ENCODE measurements at regions not wholly inside any gene's neighbourhood (a gene's known extent, or its start where the extent isn't known, plus 50 kb on each side); places are given as distances from the start of the nearest gene placed in this dataset.

DNA sequence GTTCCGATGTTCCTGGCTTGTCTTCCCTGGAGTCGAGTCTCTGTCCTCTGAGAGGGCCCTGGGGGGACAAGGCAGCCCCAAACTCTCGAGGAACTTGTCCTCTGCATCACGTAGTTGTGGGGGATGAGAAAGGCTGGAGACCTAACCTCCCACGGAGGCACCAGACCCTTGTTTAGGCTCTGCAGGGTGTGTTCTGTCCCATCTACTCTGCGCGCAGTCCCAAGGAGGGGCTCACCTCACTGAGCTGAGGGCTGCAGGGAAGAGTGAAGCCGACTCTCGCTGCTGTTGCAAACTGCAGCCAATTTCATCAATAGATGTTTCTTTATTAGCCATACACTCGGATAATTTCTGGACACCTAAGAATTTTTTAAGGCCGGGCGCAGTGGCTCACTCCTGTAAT is 186.7 kb upstream of the ADARB2 start:
- DNase-seq: no peak

GRCh38 chr10:1923586-1923985 is 186.3 kb upstream of the ADARB2 start:
- no peak for DNase-seq

DNA sequence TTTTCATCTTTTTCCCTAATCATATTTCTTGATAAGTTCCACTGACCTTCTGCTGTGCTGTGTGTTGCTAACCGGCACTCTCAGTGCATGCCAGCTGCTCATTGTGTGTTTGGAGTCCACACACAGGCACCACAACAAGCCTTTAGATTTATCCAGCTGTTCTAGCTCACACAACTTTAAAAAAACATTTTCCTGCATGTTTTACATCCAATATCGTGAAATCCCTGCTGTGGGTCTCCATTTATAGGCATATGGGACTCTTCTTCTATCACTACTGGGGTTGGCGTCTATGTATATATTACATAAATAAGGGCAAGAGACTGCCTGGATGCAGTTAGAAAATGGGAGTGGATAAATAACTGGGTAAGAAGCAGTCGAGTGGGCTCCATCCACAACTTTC is 183.6 kb upstream of the ADARB2 start:
- no peak for DNase-seq

GRCh38 chr10:1920127-1920526 is 182.8 kb upstream of the ADARB2 start:
- DNase-seq: no peak

GRCh38 chr10:1911771-1912170 is 174.4 kb upstream of the ADARB2 start:
- no peak for DNase-seq

DNA sequence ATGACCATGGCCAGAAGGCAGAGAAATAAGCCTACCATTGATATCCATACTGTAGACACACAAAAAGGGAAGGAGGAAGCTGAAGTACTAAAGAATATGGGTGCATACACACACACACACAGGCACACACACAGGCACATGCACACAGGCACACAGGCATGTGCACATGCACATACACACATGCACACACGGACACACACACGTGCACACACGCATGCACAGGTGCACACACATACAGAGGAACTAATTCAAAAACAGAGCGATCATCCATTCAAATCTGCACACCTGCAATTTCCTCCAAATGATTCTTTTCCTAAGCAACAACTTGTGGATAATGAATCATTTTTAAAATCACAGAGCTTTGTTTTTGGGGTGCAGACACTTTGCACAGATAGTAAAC is 166.7 kb upstream of the ADARB2 start:
- DNase-seq: no peak

- no peak for DNase-seq
Measured at GRCh38 chr10:1896153-1896552, 158.8 kb upstream of the ADARB2 start.

DNA sequence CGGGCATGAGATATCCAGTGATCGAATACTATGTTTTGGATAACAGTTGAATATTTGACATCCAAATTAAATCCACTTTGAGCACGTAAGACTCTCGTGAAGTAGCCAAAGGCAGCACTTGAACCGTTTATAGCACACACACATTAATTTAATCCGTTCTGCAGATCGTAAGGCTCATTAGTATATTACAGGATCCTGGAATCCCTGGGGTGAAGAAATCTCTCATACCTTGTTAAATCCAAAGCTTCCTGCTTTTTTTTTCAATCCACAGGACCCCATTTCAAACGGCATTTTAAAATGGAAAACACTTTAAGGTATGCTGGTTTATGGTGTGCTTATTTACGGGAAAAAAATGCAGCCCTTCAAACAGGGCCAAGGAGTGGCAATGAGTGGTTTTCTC is 158.4 kb upstream of the ADARB2 start:
- DNase-seq: no peak

GRCh38 chr10:1894912-1895311 is 157.6 kb upstream of the ADARB2 start:
- DNase-seq: no peak

DNA sequence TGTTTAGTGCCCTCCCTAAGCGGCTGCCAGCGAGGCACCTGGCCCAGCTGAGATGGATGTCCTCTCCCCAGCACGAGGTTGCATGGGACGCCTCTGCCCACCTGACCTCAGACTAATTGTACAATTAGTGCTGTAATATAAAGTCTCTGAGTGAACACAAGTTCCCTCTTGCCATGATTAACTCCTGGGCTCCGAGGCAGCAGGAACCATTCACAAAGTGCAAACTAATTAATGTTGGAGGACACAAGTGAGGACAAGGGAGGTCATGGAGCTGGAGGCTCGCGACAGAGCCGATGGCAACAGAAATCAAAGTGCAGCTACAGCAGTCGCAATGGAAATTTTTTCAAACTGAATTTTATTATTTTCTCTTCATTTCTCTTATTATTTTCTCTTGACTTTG is 156.6 kb upstream of the ADARB2 start:
- DNase-seq: no peak

DNA sequence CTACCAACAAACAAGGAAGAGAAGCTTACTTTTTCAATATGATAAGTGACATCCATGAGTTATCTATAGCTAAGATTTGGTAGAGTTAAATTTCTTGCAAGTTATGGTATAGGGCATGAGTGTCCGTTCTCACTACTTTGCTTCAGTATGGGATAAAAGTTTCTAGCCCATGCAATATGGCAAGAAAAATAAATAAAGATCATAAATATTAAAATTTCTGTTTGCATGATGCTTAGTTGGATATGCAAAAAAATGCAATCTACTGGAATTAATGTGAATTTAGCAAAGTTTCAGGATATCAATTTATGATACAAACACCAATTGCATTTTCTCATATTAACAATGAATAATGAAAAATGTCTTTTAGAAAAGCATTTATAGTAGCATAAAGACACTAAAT is 148.7 kb upstream of the ADARB2 start:
- no peak for DNase-seq

GRCh38 chr10:1882728-1883127 is 145.4 kb upstream of the ADARB2 start:
- DNase-seq: no peak

DNA sequence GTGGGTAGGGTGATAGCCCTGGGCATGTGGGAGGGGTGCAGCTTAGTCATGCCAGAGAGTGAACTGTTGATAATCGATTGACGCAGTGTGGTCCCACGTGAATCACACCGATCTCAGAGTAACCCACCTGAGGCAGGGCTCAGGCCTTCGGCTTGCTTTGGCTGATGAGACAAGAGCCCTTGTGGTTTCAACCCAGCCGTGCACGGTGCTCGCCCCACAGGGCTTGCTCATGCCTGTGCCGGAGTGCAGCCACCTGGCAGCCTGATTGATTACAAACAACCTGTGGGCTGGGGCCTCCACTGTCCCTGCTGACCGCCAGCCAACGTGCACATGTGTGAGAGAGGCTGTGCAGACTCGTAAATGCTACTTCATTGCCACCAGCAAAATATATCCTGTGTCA is 144.9 kb upstream of the ADARB2 start:
- DNase-seq: no peak

DNA sequence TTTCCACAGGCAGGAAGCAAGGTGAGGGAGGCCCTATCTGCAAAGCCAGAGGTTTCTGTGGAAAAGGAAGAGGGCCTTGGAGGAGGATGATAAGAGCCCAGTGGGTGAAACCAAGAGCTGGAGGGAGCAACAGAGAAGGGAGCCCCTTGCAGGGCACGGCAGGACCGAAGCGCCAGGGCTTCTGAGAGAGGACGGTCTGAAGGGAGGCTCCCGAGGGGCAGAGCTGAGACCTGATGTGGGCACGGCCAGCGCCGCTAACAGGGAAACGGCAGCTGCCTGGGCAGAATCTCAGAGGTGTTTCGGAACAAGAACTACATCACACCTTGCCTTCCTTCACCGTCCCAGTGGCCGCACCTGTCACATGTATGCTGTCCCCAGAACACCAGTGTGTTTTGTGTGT is 144.3 kb upstream of the ADARB2 start:
- DNase-seq: no peak

DNA sequence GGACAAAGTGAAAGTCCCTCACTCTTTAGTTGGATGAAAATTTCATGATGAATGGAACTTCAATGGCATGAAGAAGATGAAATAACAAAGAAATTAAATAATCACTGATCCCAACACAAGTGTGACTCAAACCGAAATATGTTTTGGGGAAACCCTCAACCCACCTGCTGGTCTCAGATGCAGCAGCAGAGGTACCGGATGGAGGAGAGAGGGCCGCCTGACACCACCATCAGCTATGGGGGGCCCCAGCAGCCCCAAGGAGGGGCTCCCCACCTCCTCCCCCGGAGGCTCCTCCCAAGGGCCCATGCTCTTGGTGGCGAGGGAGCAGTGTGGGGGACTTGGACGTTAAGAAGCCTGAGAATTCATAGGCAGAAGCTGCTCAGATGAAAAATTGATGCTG is 137.2 kb upstream of the ADARB2 start:
- no peak for DNase-seq

DNA sequence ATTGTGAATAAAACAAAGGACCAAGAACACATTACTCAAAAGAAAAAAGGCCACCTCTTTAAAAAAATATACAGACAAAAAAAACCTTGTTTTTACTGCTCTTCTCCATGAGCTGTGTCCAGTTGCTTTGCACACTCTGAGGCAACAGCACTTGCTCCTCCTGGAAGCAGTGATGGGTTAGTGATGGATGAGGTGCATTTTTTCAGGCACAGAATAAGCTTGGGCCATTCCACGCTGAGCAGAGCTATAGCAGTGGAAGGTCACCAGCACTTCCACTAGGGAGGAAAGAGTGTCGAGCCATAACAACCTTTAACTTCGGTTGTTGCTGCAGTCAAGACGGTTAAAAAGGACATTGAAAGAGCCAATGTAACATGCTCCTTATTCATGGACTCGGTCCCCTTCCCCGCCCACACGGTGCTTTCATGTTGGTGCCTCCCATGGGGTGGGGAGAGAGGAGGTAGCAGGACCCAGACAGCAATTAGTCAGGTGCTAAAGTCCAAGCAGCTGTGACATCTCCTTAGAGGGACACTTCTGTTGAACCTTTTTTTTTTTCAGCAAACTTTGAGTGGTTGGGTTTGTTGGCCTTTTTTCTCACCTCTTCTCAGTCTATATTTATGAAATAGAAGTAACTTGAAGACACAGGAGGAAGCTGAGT is 136.5 kb upstream of the ADARB2 start:
- no peak for DNase-seq

DNA sequence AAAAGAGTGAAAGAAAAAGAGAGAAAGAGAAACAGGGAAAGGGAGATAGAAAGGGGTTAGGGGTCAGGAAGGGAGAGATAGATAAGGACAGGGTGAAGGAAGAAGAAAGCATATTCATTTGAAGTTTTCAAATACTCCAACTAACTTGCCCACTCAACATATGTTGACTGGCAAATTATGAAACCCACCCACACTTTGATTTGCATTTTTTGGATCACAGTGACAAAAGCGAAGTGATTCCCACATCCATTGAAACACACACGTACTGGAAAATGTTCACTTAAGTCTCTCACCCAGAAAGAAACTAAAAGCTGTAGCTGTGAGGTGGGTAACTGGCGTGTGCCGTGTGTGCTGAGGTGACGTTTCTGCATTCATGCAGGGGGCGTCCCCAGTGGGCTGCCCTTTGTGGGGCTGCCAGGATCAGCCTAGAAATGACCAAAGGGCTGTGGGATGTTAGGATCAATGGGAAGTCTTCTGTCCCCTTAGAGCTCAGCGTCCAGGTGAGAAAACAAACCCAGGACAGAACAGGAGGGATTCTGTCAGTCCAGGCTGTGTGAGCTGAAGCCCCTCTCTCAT is 134.9 kb upstream of the ADARB2 start:
- DNase-seq: no peak

DNA sequence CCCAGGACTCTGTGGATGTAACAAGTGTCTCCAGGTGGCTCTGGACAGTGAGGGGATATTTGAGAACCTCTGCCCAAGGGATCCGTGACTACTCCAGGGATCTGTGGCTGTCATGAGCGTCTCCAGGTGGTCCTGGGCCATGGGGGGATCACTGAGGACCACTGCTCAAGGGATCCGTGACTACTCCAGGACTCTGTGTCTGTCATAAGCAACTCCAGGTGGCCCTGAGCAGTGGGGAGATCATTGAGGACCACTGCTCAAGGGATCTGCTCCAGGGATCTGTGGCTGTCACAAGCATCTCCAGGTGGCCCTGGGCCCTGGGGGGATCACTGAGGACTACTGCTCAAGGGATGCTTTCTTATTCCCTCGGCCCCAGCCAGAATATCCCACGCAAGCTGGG is 133.2 kb upstream of the ADARB2 start:
- DNase-seq: no peak

- DNase-seq: no peak
Measured at GRCh38 chr10:1869861-1870260, 132.5 kb upstream of the ADARB2 start.

GRCh38 chr10:1860351-1860750 is 123.0 kb upstream of the ADARB2 start:
- DNase-seq: no peak

GRCh38 chr10:1858547-1858946 is 121.2 kb upstream of the ADARB2 start:
- no peak for DNase-seq

GRCh38 chr10:1858048-1858447 is 120.7 kb upstream of the ADARB2 start:
- DNase-seq: no peak

- DNase-seq: no peak
Measured at GRCh38 chr10:1855911-1856310, 118.6 kb upstream of the ADARB2 start.

DNA sequence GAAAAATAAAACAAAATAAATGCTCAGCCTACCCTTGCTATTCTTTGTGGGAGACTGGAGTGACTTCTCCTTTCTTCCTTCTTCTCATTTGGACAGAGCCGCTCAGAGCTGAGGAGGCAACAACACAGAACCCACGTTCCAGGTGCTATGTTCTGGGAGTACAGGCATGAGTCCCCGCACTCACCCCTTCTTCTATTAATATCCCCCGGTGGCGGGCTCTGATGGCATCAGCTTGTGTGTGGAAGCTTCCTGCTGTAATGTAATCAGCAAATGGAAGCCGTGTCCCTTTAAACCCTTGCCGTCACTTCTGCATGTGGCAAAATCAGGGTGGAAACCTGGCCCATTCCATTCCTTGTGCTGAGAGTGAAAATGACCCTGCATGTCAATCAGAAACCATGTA is 116.9 kb upstream of the ADARB2 start:
- no peak for DNase-seq

DNA sequence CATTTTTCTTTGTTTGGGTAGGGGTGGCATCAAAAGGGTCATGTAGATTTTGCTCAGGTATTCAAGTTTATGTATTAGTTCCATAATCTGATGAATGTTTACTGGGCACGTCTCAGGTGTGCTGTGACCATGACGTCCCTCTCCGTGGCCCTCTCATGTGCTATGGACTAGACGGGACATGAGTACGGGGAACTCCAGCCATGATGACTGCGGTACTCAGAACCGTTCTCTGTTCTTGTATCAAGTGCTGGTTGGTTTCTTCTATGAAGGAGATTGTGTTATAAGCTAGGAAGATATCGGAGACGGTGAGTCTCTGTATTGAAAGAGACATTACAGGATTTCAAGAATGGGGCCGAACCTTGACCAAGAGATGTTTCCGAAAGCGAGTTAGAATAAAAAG is 116.5 kb upstream of the ADARB2 start:
- no peak for DNase-seq
